WTC11 (cell line): ENCODE measurements at regions not wholly inside any gene's neighbourhood (a gene's known extent, or its start where the extent isn't known, plus 50 kb on each side); places are given as distances from the start of the nearest gene placed in this dataset.

Source experiments
- ATAC-seq: fragments of 200-7000 bp; cut with Tn5 transposase; 2 replicates; pipeline ENCODE4 v1.10.0; 2021; ENCODE audit warnings: mild to moderate bottlenecking, moderate library complexity
- CTCF ChIA-PET: fragments of 300-600 bp; sonication (Branson Sonifier 250); formaldehyde crosslinking; loops from one replicate; lab custom pipeline; 2021; ENCODE audit warnings: antibody characterized with exemption; lab: Charles Lee
- POLR2A ChIA-PET: fragments of 350-600 bp; sonication (Branson Sonifier 250); formaldehyde crosslinking; loops from one replicate; lab custom pipeline; 2021; ENCODE audit warnings: antibody characterized with exemption; lab: Charles Lee
- DNase-seq: peaks from one replicate; pipeline ENCODE4 v3.0.0; 2021; ENCODE audit warnings: low spot score
- H3K27ac Mint-ChIP-seq: 2 replicates; pipeline ENCODE4 v1.8.0; 2021; ENCODE audit warnings: mixed read lengths
- H3K27me3 Mint-ChIP-seq: 2 replicates; pipeline ENCODE4 v1.8.0; 2021; ENCODE audit warnings: low read depth, mild to moderate bottlenecking, moderate library complexity, mixed read lengths
- H3K36me3 Mint-ChIP-seq: 2 replicates; pipeline ENCODE4 v1.8.0; 2021; ENCODE audit warnings: mixed read lengths
- H3K4me1 Mint-ChIP-seq: 2 replicates; pipeline ENCODE4 v1.8.0; 2022; ENCODE audit warnings: mixed read lengths
- H3K4me3 Mint-ChIP-seq: 2 replicates; pipeline ENCODE4 v1.8.0; 2021; ENCODE audit warnings: mild to moderate bottlenecking, moderate library complexity, mixed read lengths
- H3K9me3 Mint-ChIP-seq: 2 replicates; pipeline ENCODE4 v1.8.0; 2021; ENCODE audit warnings: mixed read lengths
- CBFB ChIP-seq: sonication (generic); formaldehyde crosslinking; IDR thresholded peaks from 2 replicates; pipeline ENCODE4 v1.8.1; 2022; ENCODE audit warnings: mild to moderate bottlenecking, low read depth, missing genetic modification reagents
- EMX1 ChIP-seq: fragments of 250-450 bp; sonication (Bioruptor Pico); IDR thresholded peaks from 2 replicates; pipeline ENCODE4 v1.8.0; 2021; ENCODE audit warnings: mild to moderate bottlenecking
- ERG ChIP-seq: fragments of 250-450 bp; sonication (Bioruptor Pico); IDR thresholded peaks from 2 replicates; pipeline ENCODE4 v1.8.0; 2021; ENCODE audit warnings: mild to moderate bottlenecking
- FOXP1 ChIP-seq: sonication (generic); formaldehyde crosslinking; IDR thresholded peaks from 2 replicates; pipeline ENCODE4 v1.8.0; 2022; ENCODE audit warnings: missing genetic modification reagents, mild to moderate bottlenecking, moderate library complexity, borderline replicate concordance
- HMGA2 ChIP-seq: fragments of 250-450 bp; sonication (Bioruptor Pico); IDR thresholded peaks from 2 replicates; pipeline ENCODE4 v1.4.0; 2021; ENCODE audit warnings: mild to moderate bottlenecking, moderate library complexity
- HMGXB4 ChIP-seq: sonication (generic); formaldehyde crosslinking; IDR thresholded peaks from 2 replicates; pipeline ENCODE4 v1.8.1; 2023; ENCODE audit warnings: mild to moderate bottlenecking, moderate library complexity, missing genetic modification reagents
- MAX ChIP-seq: sonication (generic); formaldehyde crosslinking; IDR thresholded peaks from 2 replicates; pipeline ENCODE4 v1.8.0; 2022; ENCODE audit warnings: mild to moderate bottlenecking, missing genetic modification reagents
- MXD4 ChIP-seq: fragments of 250-450 bp; sonication (Bioruptor Pico); IDR thresholded peaks from 2 replicates; pipeline ENCODE4 v1.8.0; 2021; ENCODE audit warnings: mild to moderate bottlenecking, moderate library complexity, borderline replicate concordance
- MYBL2 ChIP-seq: sonication (generic); formaldehyde crosslinking; IDR thresholded peaks from 2 replicates; pipeline ENCODE4 v1.8.1; 2023; ENCODE audit warnings: mild to moderate bottlenecking, moderate library complexity, missing genetic modification reagents
- NR3C1 ChIP-seq: sonication (generic); formaldehyde crosslinking; conservative IDR thresholded peaks from 2 replicates; pipeline ENCODE4 v1.8.1; 2023; ENCODE audit warnings: low read depth, mild to moderate bottlenecking, missing genetic modification reagents
- RELA ChIP-seq: sonication (generic); formaldehyde crosslinking; IDR thresholded peaks from 2 replicates; pipeline ENCODE4 v1.8.1; 2022; ENCODE audit warnings: missing genetic modification reagents, mild to moderate bottlenecking, borderline replicate concordance
- SMAD3 ChIP-seq: sonication (generic); formaldehyde crosslinking; IDR thresholded peaks from 2 replicates; pipeline ENCODE4 v1.8.0; 2022; ENCODE audit warnings: missing genetic modification reagents, mild to moderate bottlenecking, borderline replicate concordance
- ZBTB21 ChIP-seq: sonication (generic); formaldehyde crosslinking; IDR thresholded peaks from 2 replicates; pipeline ENCODE4 v1.8.1; 2023; ENCODE audit warnings: mild to moderate bottlenecking, missing genetic modification reagents, borderline replicate concordance
- ZNF317 ChIP-seq: sonication (generic); formaldehyde crosslinking; IDR thresholded peaks from 2 replicates; pipeline ENCODE4 v1.8.1; 2023; ENCODE audit warnings: low read depth, mild to moderate bottlenecking, moderate library complexity, missing genetic modification reagents, borderline replicate concordance
- TF ChIP-seq, protein P1 (sequence below): fragments of 250-450 bp; sonication (Bioruptor Pico); IDR thresholded peaks from 2 replicates; pipeline ENCODE4 v2.1.2; 2022; ENCODE audit warnings: mild to moderate bottlenecking, moderate library complexity
- TF ChIP-seq, protein P2 (sequence below): sonication (generic); formaldehyde crosslinking; IDR thresholded peaks from 2 replicates; pipeline ENCODE4 v1.8.0; 2023; ENCODE audit warnings: mild to moderate bottlenecking, missing genetic modification reagents
- TF ChIP-seq, protein P3 (sequence below): sonication (generic); formaldehyde crosslinking; IDR thresholded peaks from 2 replicates; pipeline ENCODE4 v1.8.0; 2022; ENCODE audit warnings: mild to moderate bottlenecking, missing genetic modification reagents

- TF ChIP-seq, protein P1, sequence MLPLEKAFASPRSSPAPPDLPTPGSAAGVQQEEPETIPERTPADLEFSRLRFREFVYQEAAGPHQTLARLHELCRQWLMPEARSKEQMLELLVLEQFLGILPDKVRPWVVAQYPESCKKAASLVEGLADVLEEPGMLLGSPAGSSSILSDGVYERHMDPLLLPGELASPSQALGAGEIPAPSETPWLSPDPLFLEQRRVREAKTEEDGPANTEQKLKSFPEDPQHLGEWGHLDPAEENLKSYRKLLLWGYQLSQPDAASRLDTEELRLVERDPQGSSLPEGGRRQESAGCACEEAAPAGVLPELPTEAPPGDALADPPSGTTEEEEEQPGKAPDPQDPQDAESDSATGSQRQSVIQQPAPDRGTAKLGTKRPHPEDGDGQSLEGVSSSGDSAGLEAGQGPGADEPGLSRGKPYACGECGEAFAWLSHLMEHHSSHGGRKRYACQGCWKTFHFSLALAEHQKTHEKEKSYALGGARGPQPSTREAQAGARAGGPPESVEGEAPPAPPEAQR (CRISPR knock-in tag) = no peak
- TF ChIP-seq EMX1 (CRISPR knock-in tag) (no peak), MXD4 (CRISPR knock-in tag) (no peak), ZNF317 (CRISPR knock-in tag) (no peak), ERG (CRISPR knock-in tag) (no peak), SMAD3 (no peak), FOXP1 (CRISPR knock-in tag) (no peak), MAX (CRISPR knock-in tag) (no peak), HMGXB4 (no peak), HMGA2 (CRISPR knock-in tag) (no peak)
- TF ChIP-seq, protein P2, sequence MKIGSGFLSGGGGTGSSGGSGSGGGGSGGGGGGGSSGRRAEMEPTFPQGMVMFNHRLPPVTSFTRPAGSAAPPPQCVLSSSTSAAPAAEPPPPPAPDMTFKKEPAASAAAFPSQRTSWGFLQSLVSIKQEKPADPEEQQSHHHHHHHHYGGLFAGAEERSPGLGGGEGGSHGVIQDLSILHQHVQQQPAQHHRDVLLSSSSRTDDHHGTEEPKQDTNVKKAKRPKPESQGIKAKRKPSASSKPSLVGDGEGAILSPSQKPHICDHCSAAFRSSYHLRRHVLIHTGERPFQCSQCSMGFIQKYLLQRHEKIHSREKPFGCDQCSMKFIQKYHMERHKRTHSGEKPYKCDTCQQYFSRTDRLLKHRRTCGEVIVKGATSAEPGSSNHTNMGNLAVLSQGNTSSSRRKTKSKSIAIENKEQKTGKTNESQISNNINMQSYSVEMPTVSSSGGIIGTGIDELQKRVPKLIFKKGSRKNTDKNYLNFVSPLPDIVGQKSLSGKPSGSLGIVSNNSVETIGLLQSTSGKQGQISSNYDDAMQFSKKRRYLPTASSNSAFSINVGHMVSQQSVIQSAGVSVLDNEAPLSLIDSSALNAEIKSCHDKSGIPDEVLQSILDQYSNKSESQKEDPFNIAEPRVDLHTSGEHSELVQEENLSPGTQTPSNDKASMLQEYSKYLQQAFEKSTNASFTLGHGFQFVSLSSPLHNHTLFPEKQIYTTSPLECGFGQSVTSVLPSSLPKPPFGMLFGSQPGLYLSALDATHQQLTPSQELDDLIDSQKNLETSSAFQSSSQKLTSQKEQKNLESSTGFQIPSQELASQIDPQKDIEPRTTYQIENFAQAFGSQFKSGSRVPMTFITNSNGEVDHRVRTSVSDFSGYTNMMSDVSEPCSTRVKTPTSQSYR (CRISPR knock-in tag) = no peak
- TF ChIP-seq, protein P3, sequence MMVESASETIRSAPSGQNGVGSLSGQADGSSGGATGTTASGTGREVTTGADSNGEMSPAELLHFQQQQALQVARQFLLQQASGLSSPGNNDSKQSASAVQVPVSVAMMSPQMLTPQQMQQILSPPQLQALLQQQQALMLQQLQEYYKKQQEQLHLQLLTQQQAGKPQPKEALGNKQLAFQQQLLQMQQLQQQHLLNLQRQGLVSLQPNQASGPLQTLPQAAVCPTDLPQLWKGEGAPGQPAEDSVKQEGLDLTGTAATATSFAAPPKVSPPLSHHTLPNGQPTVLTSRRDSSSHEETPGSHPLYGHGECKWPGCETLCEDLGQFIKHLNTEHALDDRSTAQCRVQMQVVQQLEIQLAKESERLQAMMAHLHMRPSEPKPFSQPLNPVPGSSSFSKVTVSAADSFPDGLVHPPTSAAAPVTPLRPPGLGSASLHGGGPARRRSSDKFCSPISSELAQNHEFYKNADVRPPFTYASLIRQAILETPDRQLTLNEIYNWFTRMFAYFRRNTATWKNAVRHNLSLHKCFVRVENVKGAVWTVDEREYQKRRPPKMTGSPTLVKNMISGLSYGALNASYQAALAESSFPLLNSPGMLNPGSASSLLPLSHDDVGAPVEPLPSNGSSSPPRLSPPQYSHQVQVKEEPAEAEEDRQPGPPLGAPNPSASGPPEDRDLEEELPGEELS = no peak
Observed at GRCh38 chr2:180370511-180371205, 363.6 kb upstream of the CWC22 start (continued).

GRCh38 chr2:180368881-180369280 lies 361.8 kb upstream of the CWC22 start:
- ChIA-PET POLR2A (no interaction called here), CTCF (no interaction called here)
- DNase-seq (no peak), ATAC-seq (no peak)
- no peaks in the 10 kb centered on the region for H3K27me3 Mint-ChIP-seq
- no peaks in the 10 kb centered on the region for H3K36me3 Mint-ChIP-seq
- H3K4me1 Mint-ChIP-seq = peaks cover 13% of the 10 kb centered on the region
- TF ChIP-seq CBFB (CRISPR knock-in tag) = no peak
- TF ChIP-seq ZBTB21 (CRISPR knock-in tag) = no peak
- no peak for TF ChIP-seq MYBL2
- no peak for TF ChIP-seq RELA
- no peak for TF ChIP-seq NR3C1 (CRISPR knock-in tag)
- no peak overlapping the region for H3K27ac Mint-ChIP-seq
- H3K4me3 Mint-ChIP-seq = no peak overlapping the region
- H3K9me3 Mint-ChIP-seq = peaks cover under 1% of the 10 kb centered on the region; the same call in 1 of the 2 replicates
